ENCODE measurements at regions not wholly inside any gene's neighbourhood (a gene's known extent, or its start where the extent isn't known, plus 50 kb on each side); places are given as distances from the start of the nearest gene placed in this dataset.

DNA sequence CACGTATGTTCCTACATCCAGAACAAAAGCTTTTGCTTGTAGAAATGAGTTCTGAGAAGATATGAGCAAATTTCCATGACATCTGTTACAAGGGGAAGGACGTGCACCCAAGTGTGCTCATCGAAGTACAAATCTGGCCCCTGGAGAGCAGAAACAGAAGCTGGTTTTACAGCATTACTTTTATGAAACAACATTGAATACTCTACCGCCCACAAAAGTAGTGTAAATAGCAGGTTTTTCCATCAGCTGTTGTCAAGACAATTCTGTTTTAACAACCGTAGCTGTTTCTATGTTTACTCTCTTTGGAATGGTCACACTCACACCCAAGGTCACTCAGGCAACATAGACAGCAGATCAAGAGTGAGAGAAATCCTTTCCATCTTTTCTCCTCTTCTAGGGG, 114.2 kb upstream of the SSTR4 start:
- ChIA-PET POLR2A (no interaction called here), CTCF (interaction anchor here (0.6 to 2.4 kb wide), 10 partner anchors 9 to 229 kb away, joined by 3 to 9 read pairs (median 3); no protein-coding TSS in a partner anchor)
- Histone ChIP-seq H3K9ac (replicated peaks; ENCODE audit: extremely low read depth, insufficient read depth, low read length) (no peak overlapping the region), H4K20me1 (replicated peaks; ENCODE audit: control insufficient read depth, extremely low read depth, insufficient read depth, low read length) (no peaks in the 10 kb centered on the region), H3K9me1 (replicated peaks; ENCODE audit: control insufficient read depth, extremely low read depth, insufficient read depth, low read length) (no peaks in the 10 kb centered on the region), H3K79me2 (ENCODE audit: control insufficient read depth, insufficient read depth, low read length) (no peaks in the 10 kb centered on the region), H3K4me1 (ENCODE audit: control insufficient read depth, extremely low read depth, insufficient read depth, low read length) (peaks cover 13% of the 10 kb centered on the region), H3K9me3 (replicated peaks; ENCODE audit: control insufficient read depth, insufficient read depth, low read length) (no peaks in the 10 kb centered on the region), H3K36me3 (ENCODE audit: control insufficient read depth in 2 of 2, extremely low read depth in 1 of 2, insufficient read depth in 2 of 2, low read length in 2 of 2) (no peaks in the 10 kb centered on the region), H3K27me3 (ENCODE audit: control insufficient read depth in 2 of 2, insufficient read depth in 2 of 2, low read length in 2 of 2) (no peaks in the 10 kb centered on the region), H3K4me3 (replicated peaks in 1 of 3; ENCODE audit: insufficient read depth in 1 of 3, low read depth in 1 of 3, low read length in 3 of 3) (no peak overlapping the region), H3K4me2 (ENCODE audit: insufficient read depth, low read length) (no peak overlapping the region), H2AFZ (ENCODE audit: low read depth, low read length) (no peak overlapping the region), H3K27ac (ENCODE audit: insufficient read depth, low read depth, low read length) (no peak overlapping the region)
- TF ChIP-seq FOS (IDR thresholded peaks at IDR 0.05; ENCODE audit: borderline replicate concordance, insufficient read depth, low read length) (no peak), EZH2 (IDR thresholded peaks at IDR 0.05; ENCODE audit: borderline replicate concordance, low read depth, low read length, severe bottlenecking) (no peak), GATA2 (IDR thresholded peaks at IDR 0.05; ENCODE audit: insufficient read depth, insufficient read length, low read depth, low read length) (no peak), JUN (IDR thresholded peaks at IDR 0.05; ENCODE audit: borderline replicate concordance, insufficient read depth, insufficient read length, low read depth) (no peak), MYC (IDR thresholded peaks at IDR 0.05; ENCODE audit: low read depth, low read length) (no peak), POLR2A (IDR thresholded peaks at IDR 0.05; ENCODE audit: low read depth, low read length) (no peak), POLR2AphosphoS5 (IDR thresholded peaks at IDR 0.05; ENCODE audit: insufficient read depth, low read depth, low read length) (no peak)
- TF ChIP-seq, protein P1, sequence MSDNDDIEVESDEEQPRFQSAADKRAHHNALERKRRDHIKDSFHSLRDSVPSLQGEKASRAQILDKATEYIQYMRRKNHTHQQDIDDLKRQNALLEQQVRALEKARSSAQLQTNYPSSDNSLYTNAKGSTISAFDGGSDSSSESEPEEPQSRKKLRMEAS (IDR thresholded peaks at IDR 0.05; ENCODE audit: insufficient read depth, insufficient read length): no peak
- TF ChIP-seq, protein P2, sequence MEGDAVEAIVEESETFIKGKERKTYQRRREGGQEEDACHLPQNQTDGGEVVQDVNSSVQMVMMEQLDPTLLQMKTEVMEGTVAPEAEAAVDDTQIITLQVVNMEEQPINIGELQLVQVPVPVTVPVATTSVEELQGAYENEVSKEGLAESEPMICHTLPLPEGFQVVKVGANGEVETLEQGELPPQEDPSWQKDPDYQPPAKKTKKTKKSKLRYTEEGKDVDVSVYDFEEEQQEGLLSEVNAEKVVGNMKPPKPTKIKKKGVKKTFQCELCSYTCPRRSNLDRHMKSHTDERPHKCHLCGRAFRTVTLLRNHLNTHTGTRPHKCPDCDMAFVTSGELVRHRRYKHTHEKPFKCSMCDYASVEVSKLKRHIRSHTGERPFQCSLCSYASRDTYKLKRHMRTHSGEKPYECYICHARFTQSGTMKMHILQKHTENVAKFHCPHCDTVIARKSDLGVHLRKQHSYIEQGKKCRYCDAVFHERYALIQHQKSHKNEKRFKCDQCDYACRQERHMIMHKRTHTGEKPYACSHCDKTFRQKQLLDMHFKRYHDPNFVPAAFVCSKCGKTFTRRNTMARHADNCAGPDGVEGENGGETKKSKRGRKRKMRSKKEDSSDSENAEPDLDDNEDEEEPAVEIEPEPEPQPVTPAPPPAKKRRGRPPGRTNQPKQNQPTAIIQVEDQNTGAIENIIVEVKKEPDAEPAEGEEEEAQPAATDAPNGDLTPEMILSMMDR (IDR thresholded peaks at IDR 0.05; ENCODE audit: extremely low read depth in 1 of 2, insufficient read depth in 1 of 2, low read depth in 1 of 2, low read length in 2 of 2): no peak
- no TSS peak for BruUV-seq (replicated peaks)
- dilution Hi-C loops (cut with MboI; ENCODE audit: extremely low pct_ligation_motif_present, low sequenced_read_pairs): no loop called here
- intact Hi-C loops (cut with micrococcal nuclease): loop anchor here (5.0 kb wide), 1 partner anchor 124 kb away; no protein-coding TSS in a partner anchor
- FAIRE-seq (no peak), DNase-seq (ENCODE audit: low read depth, low spot score) (no peak)

Data from endothelial cell of umbilical vein (primary cell).